ENCODE measurements at regions not wholly inside any gene's neighbourhood (a gene's known extent, or its start where the extent isn't known, plus 50 kb on each side); places are given as distances from the start of the nearest gene placed in this dataset.
A peak's percentile ranks its signal among the peaks of the same experiment; 100 is the strongest.

DNA sequence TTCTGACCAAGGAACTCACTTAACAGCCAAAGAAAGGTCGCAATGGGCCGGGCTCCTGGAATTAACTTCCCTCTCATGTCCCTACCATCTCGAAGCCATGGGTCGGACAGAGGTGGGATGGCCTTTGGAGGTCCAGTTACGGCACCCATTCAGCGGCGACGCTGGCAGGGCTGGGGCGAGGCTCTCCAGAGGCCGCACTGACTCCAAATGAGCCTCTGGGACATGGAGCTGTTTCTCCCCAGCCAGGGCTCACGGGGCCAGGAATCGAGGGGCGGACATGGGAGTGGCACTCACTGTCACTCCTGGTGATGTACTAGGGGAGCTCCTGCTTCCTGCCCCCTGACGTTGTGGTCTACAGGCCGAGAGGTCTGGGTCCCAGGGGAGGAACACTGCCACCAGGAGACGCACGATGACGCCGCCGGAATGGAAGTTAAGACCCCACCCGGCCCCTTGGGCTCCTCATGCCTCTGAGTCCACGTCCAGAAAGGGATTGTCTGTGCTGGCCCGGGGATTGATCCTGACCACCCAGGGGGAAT lies 60.7 kb upstream of the METRNL start:
- H3K27me3 ChIP-seq, result no peaks in the 10 kb centered on the region
- H3K4me1 ChIP-seq, result no peaks in the 10 kb centered on the region
- no peaks in the 10 kb centered on the region for H3K9me3 ChIP-seq
- 96 to 97% methylated on average over 13 to 23 of the region's 23 CpGs for WGBS, 2 donors
- no peak overlapping the region for H3K27ac ChIP-seq
- no peaks in the 10 kb centered on the region for H3K36me3 ChIP-seq (ENCODE audit: low read depth, missing control alignments)
- TF ChIP-seq POLR2A (IDR thresholded peaks at IDR 0.05) (no peak), CTCF (IDR thresholded peaks at IDR 0.05) (no peak)
- intact Hi-C loops (cut with DNase I; ENCODE audit: low total_unique reads), result no loop called here
- H3K4me3 ChIP-seq, result no peak overlapping the region
- DNase-seq, result no peak

- TF ChIP-seq POLR2A (IDR thresholded peaks at IDR 0.05) (no peak), CTCF (IDR thresholded peaks at IDR 0.05) (no peak)
- no peaks in the 10 kb centered on the region for H3K36me3 ChIP-seq (ENCODE audit: low read depth, missing control alignments)
- H3K27ac ChIP-seq, result no peak overlapping the region
- H3K9me3 ChIP-seq, result no peaks in the 10 kb centered on the region
- no peak for DNase-seq
- WGBS, 2 donors, result 66 to 84% methylated on average over 10 of the region's 10 CpGs
- no peaks in the 10 kb centered on the region for H3K4me1 ChIP-seq
- H3K4me3 ChIP-seq, result no peak overlapping the region
- intact Hi-C loops (cut with DNase I; ENCODE audit: low total_unique reads), result no loop called here
- H3K27me3 ChIP-seq, result no peaks in the 10 kb centered on the region
Measured at GRCh38 chr17:83019376-83019775, 60.0 kb upstream of the METRNL start.

- no peak overlapping the region for H3K4me3 ChIP-seq
- no peak overlapping the region for H3K27ac ChIP-seq
- intact Hi-C loops (cut with DNase I; ENCODE audit: low total_unique reads), result no loop called here
- no peaks in the 10 kb centered on the region for H3K27me3 ChIP-seq
- no peaks in the 10 kb centered on the region for H3K36me3 ChIP-seq (ENCODE audit: low read depth, missing control alignments)
- DNase-seq, result no peak
- 93% methylated on average over 15 to 43 of the region's 43 CpGs for WGBS, 2 donors
- TF ChIP-seq POLR2A (IDR thresholded peaks at IDR 0.05) (no peak), CTCF (IDR thresholded peaks at IDR 0.05) (no peak)
- no peaks in the 10 kb centered on the region for H3K4me1 ChIP-seq
- H3K9me3 ChIP-seq, result no peaks in the 10 kb centered on the region
Measured at GRCh38 chr17:83024218-83024971, 55.0 kb upstream of the METRNL start.

DNA sequence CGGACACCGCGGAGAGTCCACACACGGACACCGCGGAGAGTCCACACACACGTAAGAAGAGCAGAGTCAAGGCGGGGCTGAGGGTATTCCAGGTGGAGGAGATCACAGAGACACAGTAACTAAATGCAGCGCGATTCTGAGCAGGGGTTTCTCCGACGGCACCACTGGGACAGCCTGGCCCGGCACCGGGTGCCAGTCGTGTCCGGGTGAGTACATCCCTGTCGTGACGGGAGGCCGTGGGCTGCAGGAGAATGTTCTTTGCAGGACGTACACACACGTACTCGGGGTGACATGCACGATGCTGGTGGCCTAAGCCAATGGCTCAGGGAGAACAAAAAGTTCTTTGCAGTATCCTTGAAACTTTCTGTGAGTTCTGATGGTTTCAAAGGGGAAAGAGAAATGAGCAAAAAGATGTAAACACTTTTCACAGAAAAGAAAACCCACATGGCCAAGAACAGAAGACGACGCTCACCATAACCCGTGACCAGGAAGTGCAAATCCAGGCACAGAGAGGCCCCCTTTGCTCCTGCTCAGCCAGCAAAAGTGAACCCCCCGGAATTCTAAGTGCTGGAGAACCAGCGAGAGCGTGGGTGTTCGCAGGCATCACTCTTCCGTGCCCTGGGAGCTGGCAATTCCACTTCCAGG lies 53.7 kb upstream of the METRNL start:
- WGBS, 2 donors, result 81 to 84% methylated on average over 12 to 31 of the region's 31 CpGs
- Histone ChIP-seq H3K36me3 (ENCODE audit: low read depth, missing control alignments) (no peaks in the 10 kb centered on the region), H3K27me3 (no peaks in the 10 kb centered on the region), H3K27ac (no peak overlapping the region), H3K4me3 (no peak overlapping the region), H3K4me1 (no peaks in the 10 kb centered on the region), H3K9me3 (no peaks in the 10 kb centered on the region)
- peak; percentile 9 for DNase-seq
- TF ChIP-seq POLR2A (IDR thresholded peaks at IDR 0.05) (no peak), CTCF (IDR thresholded peaks at IDR 0.05) (no peak)
- intact Hi-C loops (cut with DNase I; ENCODE audit: low total_unique reads), result no loop called here

All from testis (tissue), 2 donors.